ENCODE measurements at regions not wholly inside any gene's neighbourhood (a gene's known extent, or its start where the extent isn't known, plus 50 kb on each side); places are given as distances from the start of the nearest gene placed in this dataset.

- TF ChIP-seq CTCF (IDR thresholded peaks at IDR 0.05) (no peak), POLR2A (IDR thresholded peaks at IDR 0.05) (no peak)
Measured at GRCh38 chr4:179164267-179164999, 1722.2 kb upstream of the AGA start.
